KBM-7 (cell line): ENCODE measurements at regions not wholly inside any gene's neighbourhood (a gene's known extent, or its start where the extent isn't known, plus 50 kb on each side); places are given as distances from the start of the nearest gene placed in this dataset.

ENCODE experiments used
- DNase-seq: peaks from one replicate; pipeline ENCODE4 v3.0.0-alpha.2; 2015
- in situ Hi-C: fragments of 300-500 bp; cut with MboI; formaldehyde crosslinking; loops from 2 replicates; pipeline ENCODE4 v1.14.3; 2020; ENCODE audit warnings: low sequenced_read_pairs, low pct_unique_long_range_greater_than_20kb, mixed read lengths

GRCh38 chr15:95998935-95999334 lies 331.6 kb upstream of the NR2F2 start:
- in situ Hi-C loops: no loop called here
- DNase-seq: no peak

GRCh38 chr15:96002890-96003859 lies 327.3 kb upstream of the NR2F2 start:
- no peak for DNase-seq
- in situ Hi-C loops: no loop called here

GRCh38 chr15:96005906-96006305 lies 324.6 kb upstream of the NR2F2 start:
- in situ Hi-C loops: no loop called here
- no peak for DNase-seq

- in situ Hi-C loops: no loop called here
- DNase-seq: no peak
These were observed 319.4 kb upstream of the NR2F2 start for GRCh38 chr15:96011136-96011535.

- in situ Hi-C loops: no loop called here
- DNase-seq: no peak
These were observed 315.6 kb upstream of the NR2F2 start for GRCh38 chr15:96014939-96015338.

GRCh38 chr15:96019114-96019513 lies 311.4 kb upstream of the NR2F2 start:
- in situ Hi-C loops: no loop called here
- no peak for DNase-seq

GRCh38 chr15:96020133-96020532 lies 310.4 kb upstream of the NR2F2 start:
- in situ Hi-C loops: no loop called here
- DNase-seq: no peak

GRCh38 chr15:96020797-96021196 lies 309.7 kb upstream of the NR2F2 start:
- no peak for DNase-seq
- in situ Hi-C loops: no loop called here

- no peak for DNase-seq
- in situ Hi-C loops: no loop called here
These were observed 307.4 kb upstream of the NR2F2 start for GRCh38 chr15:96023081-96023480.

GRCh38 chr15:96027501-96027900 lies 303.0 kb upstream of the NR2F2 start:
- in situ Hi-C loops: no loop called here
- DNase-seq: no peak

- DNase-seq: no peak
- in situ Hi-C loops: no loop called here
These were observed 301.9 kb upstream of the NR2F2 start for GRCh38 chr15:96028620-96029019.

GRCh38 chr15:96029172-96029571 lies 301.3 kb upstream of the NR2F2 start:
- in situ Hi-C loops: no loop called here
- no peak for DNase-seq

GRCh38 chr15:96031426-96032110 lies 298.9 kb upstream of the NR2F2 start:
- DNase-seq: no peak
- in situ Hi-C loops: no loop called here

- DNase-seq: no peak
These were observed 295.4 kb upstream of the NR2F2 start for GRCh38 chr15:96035091-96035490.

GRCh38 chr15:96035635-96036034 lies 294.9 kb upstream of the NR2F2 start:
- DNase-seq: no peak
- in situ Hi-C loops: no loop called here

More at GRCh38 chr15:96035091-96035490, 295.4 kb upstream of the NR2F2 start:
- in situ Hi-C loops: no loop called here

- DNase-seq: peak; percentile 44
- in situ Hi-C loops: no loop called here
These were observed 292.9 kb upstream of the NR2F2 start for GRCh38 chr15:96037584-96037983.

GRCh38 chr15:96038131-96038530 lies 292.4 kb upstream of the NR2F2 start:
- no peak for DNase-seq
- in situ Hi-C loops: no loop called here

GRCh38 chr15:96038650-96039049 lies 291.9 kb upstream of the NR2F2 start:
- in situ Hi-C loops: no loop called here
- DNase-seq: no peak

GRCh38 chr15:96041982-96042733 lies 288.3 kb upstream of the NR2F2 start:
- in situ Hi-C loops: no loop called here
- no peak for DNase-seq
